Ovary (tissue), 7 donors: ENCODE measurements at regions not wholly inside any gene's neighbourhood (a gene's known extent, or its start where the extent isn't known, plus 50 kb on each side); places are given as distances from the start of the nearest gene placed in this dataset.

Experiments used
- DNase-seq, 5 donors: peaks; one replicate each; pipeline ENCODE4 v3.0.0-alpha.2; 2019 to 2020
- H3K27ac ChIP-seq, 2 donors: fragments of 200-600 bp; one replicate each; pipeline versions ENCODE4 v1.5.1 to v1.8.0; 2019 to 2022
- H3K27me3 ChIP-seq: fragments of 200-600 bp; one replicate; pipeline ENCODE4 v1.8.0; 2022
- H3K36me3 ChIP-seq: fragments of 200-600 bp; sonication (generic); one replicate; pipeline ENCODE4 v1.5.1; 2019
- H3K4me1 ChIP-seq: one replicate; pipeline ENCODE4 v1.8.1; 2013; ENCODE audit warnings: mild to moderate bottlenecking, moderate library complexity; ENCODE audit not compliant: insufficient read depth
- H3K4me3 ChIP-seq: fragments of 200-600 bp; sonication (generic); one replicate; pipeline ENCODE4 v1.5.1; 2017
- H3K9me3 ChIP-seq, 2 donors: fragments of 200-600 bp in 1 of 2; sonication (generic) in 1 of 2; one replicate each; pipeline versions ENCODE4 v1.5.1 to v1.8.1; 2013 to 2019; ENCODE audit warnings: mild to moderate bottlenecking in 1 of 2, moderate library complexity in 1 of 2
- EP300 ChIP-seq: sonication (generic); formaldehyde crosslinking; IDR thresholded peaks from one replicate; pipeline ENCODE4 v1.6.1; 2017; ENCODE audit warnings: antibody characterized with exemption
- POLR2A ChIP-seq: fragments of 450-650 bp; IDR thresholded peaks from one replicate; pipeline ENCODE4 v1.6.1; 2017; ENCODE audit warnings: antibody characterized with exemption, mild to moderate bottlenecking, moderate library complexity
- WGBS, 3 donors: extraction: QIAGEN DNeasy Blood & Tissue Kit in 1 of 3; methylation state at CpG; one replicate each; pipeline versions ENCODE4 v1.1.5 to v1.1.7; 2013 to 2017; 5-methylcytosine and 5-hydroxymethylcytosine counted together
- intact Hi-C, 4 donors: fragments of 100-400 bp; cut with DNase I; formaldehyde crosslinking; loops; one replicate each; pipeline versions ENCODE4 v1.11.0 to v1.15.1; 2022 to 2023
- TF ChIP-seq, protein P1 (sequence below), 3 donors: fragments of 450-650 bp in 2 of 3; fragments of 200-600 bp in 1 of 3; IDR thresholded peaks; one replicate each; pipeline versions ENCODE4 v1.5.1 to v1.8.0; 2016 to 2022; ENCODE audit warnings: antibody characterized with exemption in 3 of 3, mild to moderate bottlenecking in 1 of 3
- donor health status: DM: no; HTN: no; CAD: no; lungs with moderate emphysema.
- donor health status: DM: no; HTN: no; CAD: no.
- donor health status: Bipolar disorder and iron deficiency.
- donor health status: DM: no; HTN: no; CAD: no.
- donor health status: DM: yes; HTN: yes; CAD: no.

DNA sequence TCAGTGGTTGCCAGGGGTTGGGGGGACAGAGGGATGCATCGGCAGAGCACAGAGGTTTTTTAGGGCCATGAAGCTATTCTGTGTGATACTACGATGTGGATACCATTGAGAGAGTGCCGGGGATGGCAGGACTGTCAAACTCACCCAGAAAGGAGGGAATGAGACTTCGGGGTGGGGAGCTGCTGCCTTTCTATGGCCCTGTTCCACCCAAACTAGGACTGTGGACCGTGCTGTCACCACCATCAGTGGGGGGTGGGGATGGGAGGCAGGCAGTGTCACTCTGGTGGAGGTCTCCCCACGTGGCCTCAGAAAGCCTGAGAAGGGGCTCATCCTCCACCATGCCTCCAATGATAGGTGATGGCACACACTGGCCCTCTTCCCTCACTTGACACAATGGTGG is 146.2 kb downstream of the PTPN20 start:
- Histone ChIP-seq H3K36me3 (no peaks in the 10 kb centered on the region), H3K4me3 (no peak overlapping the region), H3K9me3 (no peaks in the 10 kb centered on the region), H3K27me3 (no peaks in the 10 kb centered on the region), H3K4me1 (no peaks in the 10 kb centered on the region), H3K27ac (no peak overlapping the region)
- 85 to 91% (median 90%) methylated on average over 6 of the region's 6 CpGs for WGBS, 3 donors
- intact Hi-C loops = no loop called here
- TF ChIP-seq EP300 (no peak), POLR2A (no peak)
- TF ChIP-seq, protein P1, sequence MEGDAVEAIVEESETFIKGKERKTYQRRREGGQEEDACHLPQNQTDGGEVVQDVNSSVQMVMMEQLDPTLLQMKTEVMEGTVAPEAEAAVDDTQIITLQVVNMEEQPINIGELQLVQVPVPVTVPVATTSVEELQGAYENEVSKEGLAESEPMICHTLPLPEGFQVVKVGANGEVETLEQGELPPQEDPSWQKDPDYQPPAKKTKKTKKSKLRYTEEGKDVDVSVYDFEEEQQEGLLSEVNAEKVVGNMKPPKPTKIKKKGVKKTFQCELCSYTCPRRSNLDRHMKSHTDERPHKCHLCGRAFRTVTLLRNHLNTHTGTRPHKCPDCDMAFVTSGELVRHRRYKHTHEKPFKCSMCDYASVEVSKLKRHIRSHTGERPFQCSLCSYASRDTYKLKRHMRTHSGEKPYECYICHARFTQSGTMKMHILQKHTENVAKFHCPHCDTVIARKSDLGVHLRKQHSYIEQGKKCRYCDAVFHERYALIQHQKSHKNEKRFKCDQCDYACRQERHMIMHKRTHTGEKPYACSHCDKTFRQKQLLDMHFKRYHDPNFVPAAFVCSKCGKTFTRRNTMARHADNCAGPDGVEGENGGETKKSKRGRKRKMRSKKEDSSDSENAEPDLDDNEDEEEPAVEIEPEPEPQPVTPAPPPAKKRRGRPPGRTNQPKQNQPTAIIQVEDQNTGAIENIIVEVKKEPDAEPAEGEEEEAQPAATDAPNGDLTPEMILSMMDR (IDR thresholded peaks at IDR 0.05) = no peak
- DNase-seq = no peak

DNA sequence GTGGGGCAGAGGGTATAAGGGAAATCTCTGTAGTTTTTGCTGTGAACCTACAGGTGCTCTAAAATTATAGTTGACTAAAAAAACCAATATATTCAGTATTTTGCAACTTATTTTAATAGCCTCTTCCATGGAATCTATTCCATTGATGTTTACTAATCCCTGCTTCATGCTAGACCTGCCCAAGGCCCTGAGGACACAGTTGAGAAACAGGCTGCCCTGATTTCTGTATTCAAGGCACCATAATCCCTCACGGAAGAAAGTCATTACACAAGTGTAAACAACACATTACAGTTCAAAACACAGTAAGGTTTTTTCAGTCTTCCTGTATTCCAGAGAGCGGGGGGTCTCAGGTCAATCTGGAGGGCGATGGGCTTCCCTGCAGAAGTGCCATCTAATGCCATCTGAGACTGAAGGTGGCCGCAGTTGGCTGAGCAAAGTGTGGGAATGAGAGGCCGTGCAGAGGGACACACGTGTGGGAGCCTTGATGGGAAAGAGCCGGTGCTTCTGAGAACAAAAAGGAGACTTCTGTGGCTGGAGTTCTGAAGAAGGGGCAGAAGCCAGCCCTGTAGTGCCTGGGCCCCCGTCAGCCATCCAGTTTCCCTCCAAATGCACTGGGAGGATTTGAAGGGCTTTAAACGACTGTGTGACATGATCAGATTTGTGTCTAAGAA is 146.9 kb downstream of the PTPN20 start:
- TF ChIP-seq, protein P1 (IDR thresholded peaks at IDR 0.05) = no peak
- TF ChIP-seq EP300 (no peak), POLR2A (no peak)
- Histone ChIP-seq H3K9me3 (no peaks in the 10 kb centered on the region), H3K27me3 (no peaks in the 10 kb centered on the region), H3K27ac (no peak overlapping the region), H3K36me3 (no peaks in the 10 kb centered on the region), H3K4me3 (no peak overlapping the region), H3K4me1 (peaks cover 4% of the 10 kb centered on the region)
- 83 to 91% (median 86%) methylated on average over 9 of the region's 9 CpGs for WGBS, 3 donors
- no peak for DNase-seq
- intact Hi-C loops = no loop called here

- no peaks in the 10 kb centered on the region for H3K27me3 ChIP-seq
- intact Hi-C loops = no loop called here
- no peak for TF ChIP-seq POLR2A
- no peak for TF ChIP-seq EP300
- TF ChIP-seq, protein P1 (IDR thresholded peaks at IDR 0.05) = no peak
- peaks cover 4% of the 10 kb centered on the region for H3K4me1 ChIP-seq
- WGBS, 3 donors = 45 to 56% (median 51%) methylated on average over 11 of the region's 11 CpGs
- H3K9me3 ChIP-seq = no peaks in the 10 kb centered on the region
- no peak overlapping the region for H3K4me3 ChIP-seq
- no peak for DNase-seq
- no peaks in the 10 kb centered on the region for H3K36me3 ChIP-seq
- no peak overlapping the region for H3K27ac ChIP-seq
Observed at GRCh38 chr10:47058961-47059391, 147.7 kb downstream of the PTPN20 start.

- intact Hi-C loops = no loop called here
- DNase-seq = no peak
- H3K36me3 ChIP-seq = no peaks in the 10 kb centered on the region
- TF ChIP-seq EP300 = no peak
- TF ChIP-seq, protein P1 (IDR thresholded peaks at IDR 0.05) = no peak
- no peak for TF ChIP-seq POLR2A
- H3K4me1 ChIP-seq = peaks cover 4% of the 10 kb centered on the region
- WGBS, 3 donors = 93 to 96% (median 93%) methylated on average over 15 of the region's 15 CpGs
- no peaks in the 10 kb centered on the region for H3K27me3 ChIP-seq
- no peaks in the 10 kb centered on the region for H3K9me3 ChIP-seq
- H3K27ac ChIP-seq = no peak overlapping the region
- no peak overlapping the region for H3K4me3 ChIP-seq
Observed at GRCh38 chr10:47059606-47060311, 148.5 kb downstream of the PTPN20 start.
